A673 (cell line): ENCODE measurements at regions not wholly inside any gene's neighbourhood (a gene's known extent, or its start where the extent isn't known, plus 50 kb on each side); places are given as distances from the start of the nearest gene placed in this dataset.

Source experiments
- BruUV-seq: library from RNA; stranded (reverse); fragments of 400-500 nt; replicated peaks from 2 replicates; lab custom pipeline; 2021; lab: Mats Ljungman, UMichigan
- CTCF ChIA-PET: fragments of 300-600 bp; sonication (Branson Sonifier 250); formaldehyde crosslinking; loops from one replicate; lab custom pipeline; 2022; ENCODE audit warnings: antibody characterized with exemption; lab: Charles Lee
- POLR2A ChIA-PET: fragments of 300-600 bp; sonication (Branson Sonifier 250); formaldehyde crosslinking; loops from one replicate; lab custom pipeline; 2022; ENCODE audit warnings: antibody characterized with exemption; ENCODE audit not compliant: low non-redundant PET; lab: Charles Lee
- DNase-seq: peaks from one replicate; pipeline ENCODE4 v3.0.0-alpha.2; 2015; ENCODE audit warnings: low spot score
- H3K27ac ChIP-seq: fragments of 200-600 bp; sonication (generic); 2 replicates; pipeline ENCODE4 v1.5.1; 2016; ENCODE audit warnings: mixed run types, low read depth, mild to moderate bottlenecking, mixed read lengths, antibody characterized with exemption, low read length; ENCODE audit not compliant: poor library complexity, severe bottlenecking
- H3K27me3 ChIP-seq: fragments of 200-600 bp; sonication (generic); replicated peaks from 2 replicates; pipeline ENCODE4 v1.6.1; 2017; ENCODE audit warnings: mixed run types, low read depth, mild to moderate bottlenecking, mixed read lengths, antibody characterized with exemption, low read length; ENCODE audit not compliant: insufficient read depth, poor library complexity
- H3K36me3 ChIP-seq: fragments of 200-600 bp; sonication (generic); 2 replicates; pipeline ENCODE4 v1.6.1; 2016; ENCODE audit warnings: mixed run types, mild to moderate bottlenecking, mixed read lengths, antibody characterized with exemption, low read length; ENCODE audit not compliant: insufficient read depth, poor library complexity, severe bottlenecking
- H3K4me1 ChIP-seq: fragments of 200-600 bp; sonication (generic); 2 replicates; pipeline ENCODE4 v1.6.1; 2017; ENCODE audit warnings: mixed run types, mild to moderate bottlenecking, mixed read lengths, antibody characterized with exemption, low read length; ENCODE audit not compliant: insufficient read depth, poor library complexity, severe bottlenecking
- H3K4me3 ChIP-seq: fragments of 200-600 bp; sonication (generic); 2 replicates; pipeline ENCODE4 v1.5.1; 2016; ENCODE audit warnings: low read depth, mixed run types, mild to moderate bottlenecking, mixed read lengths, low read length; ENCODE audit not compliant: poor library complexity, severe bottlenecking
- H3K9me3 ChIP-seq: fragments of 200-600 bp; sonication (generic); 2 replicates; pipeline ENCODE4 v1.6.1; 2016; ENCODE audit warnings: mixed run types, low read depth, mild to moderate bottlenecking, mixed read lengths, antibody characterized with exemption, low read length; ENCODE audit not compliant: poor library complexity, severe bottlenecking
- CTCF ChIP-seq: fragments of 300-800, 200-600 bp; sonication (generic); conservative IDR thresholded peaks from 2 replicates; pipeline ENCODE4 v1.5.1; 2017; ENCODE audit warnings: low read depth, mild to moderate bottlenecking, antibody characterized with exemption, low read length, moderate library complexity, mixed read lengths
- EZH2 ChIP-seq: fragments of 200-600 bp; sonication (generic); IDR thresholded peaks from 2 replicates; pipeline ENCODE4 v1.6.1; 2017; ENCODE audit warnings: borderline replicate concordance, low read depth, mild to moderate bottlenecking, mixed read lengths, antibody characterized with exemption, low read length; ENCODE audit not compliant: poor library complexity, severe bottlenecking
- intact Hi-C: fragments of 100-400 bp; cut with micrococcal nuclease; formaldehyde crosslinking; loops from one replicate; pipeline ENCODE4 v1.10.0; 2022; ENCODE audit not compliant: unreplicated experiment

GRCh38 chr13:97133955-97134354 is 88.2 kb upstream of the MBNL2 start:
- intact Hi-C loops = no loop called here
- no TSS peak for BruUV-seq

GRCh38 chr13:97134364-97135095 is 87.6 kb upstream of the MBNL2 start:
- DNase-seq = no peak
- Histone ChIP-seq H3K27ac (no peak overlapping the region), H3K27me3 (no peaks in the 10 kb centered on the region), H3K36me3 (no peaks in the 10 kb centered on the region), H3K4me1 (no peaks in the 10 kb centered on the region), H3K9me3 (no peaks in the 10 kb centered on the region), H3K4me3 (no peak overlapping the region)
- TF ChIP-seq EZH2 (no peak), CTCF (no peak)
- no TSS peak for BruUV-seq
- intact Hi-C loops = no loop called here
- POLR2A ChIA-PET = no interaction called here
- CTCF ChIA-PET = no interaction called here

More at GRCh38 chr13:97133955-97134354, 88.2 kb upstream of the MBNL2 start:
- H3K4me3 ChIP-seq = no peak overlapping the region
- H3K9me3 ChIP-seq = no peaks in the 10 kb centered on the region
- H3K27ac ChIP-seq = no peak overlapping the region
- no peaks in the 10 kb centered on the region for H3K4me1 ChIP-seq
- DNase-seq = no peak
- ChIA-PET CTCF (no interaction called here), POLR2A (no interaction called here)
- TF ChIP-seq CTCF (no peak), EZH2 (no peak)
- H3K36me3 ChIP-seq = no peaks in the 10 kb centered on the region
- no peaks in the 10 kb centered on the region for H3K27me3 ChIP-seq

GRCh38 chr13:97135883-97136282 is 86.2 kb upstream of the MBNL2 start:
- no peaks in the 10 kb centered on the region for H3K9me3 ChIP-seq
- BruUV-seq = no TSS peak
- no peaks in the 10 kb centered on the region for H3K27me3 ChIP-seq
- no peak overlapping the region for H3K27ac ChIP-seq
- POLR2A ChIA-PET = no interaction called here
- H3K4me1 ChIP-seq = no peaks in the 10 kb centered on the region
- DNase-seq = no peak
- H3K36me3 ChIP-seq = no peaks in the 10 kb centered on the region
- no peak for TF ChIP-seq CTCF
- no peak for TF ChIP-seq EZH2
- no peak overlapping the region for H3K4me3 ChIP-seq
- intact Hi-C loops = no loop called here
- CTCF ChIA-PET = no interaction called here
